Astrocyte of the hippocampus (primary cell): ENCODE measurements at regions not wholly inside any gene's neighbourhood (a gene's known extent, or its start where the extent isn't known, plus 50 kb on each side); places are given as distances from the start of the nearest gene placed in this dataset.
"Not testable (repeated sequence)": the region's sequence is repeated elsewhere in the genome, so short reads cannot be mapped to it uniquely, and the experiment has no call there.

ENCODE experiments used
- DNase-seq: peaks from one replicate; pipeline ENCODE4 v3.0.0; 2011; ENCODE audit warnings: low read depth, low spot score

- DNase-seq = peak; percentile 16
Measured at GRCh38 chr6:134577998-134578397, 260.1 kb upstream of the SGK1 start.

GRCh38 chr6:134575221-134575620 is 257.3 kb upstream of the SGK1 start:
- no peak for DNase-seq

GRCh38 chr6:134574491-134574890 is 256.6 kb upstream of the SGK1 start:
- DNase-seq = no peak

- not testable (repeated sequence) for DNase-seq
Measured at GRCh38 chr6:134569996-134570395, 252.1 kb upstream of the SGK1 start.

GRCh38 chr6:134564705-134565104 is 246.8 kb upstream of the SGK1 start:
- DNase-seq = no peak

GRCh38 chr6:134560019-134560418 is 242.1 kb upstream of the SGK1 start:
- DNase-seq = no peak

GRCh38 chr6:134557509-134557908 is 239.6 kb upstream of the SGK1 start:
- no peak for DNase-seq

GRCh38 chr6:134555672-134556071 is 237.8 kb upstream of the SGK1 start:
- no peak for DNase-seq

- DNase-seq = no peak
Measured at GRCh38 chr6:134553936-134554335, 236.0 kb upstream of the SGK1 start.

GRCh38 chr6:134551245-134551960 is 233.5 kb upstream of the SGK1 start:
- DNase-seq = peak; percentile 55

- peak; percentile 52 for DNase-seq
Measured at GRCh38 chr6:134550604-134551003, 232.7 kb upstream of the SGK1 start.

- no peak for DNase-seq
Measured at GRCh38 chr6:134549854-134550253, 231.9 kb upstream of the SGK1 start.

GRCh38 chr6:134546962-134547645 is 229.2 kb upstream of the SGK1 start:
- DNase-seq = no peak

- DNase-seq = no peak
Measured at GRCh38 chr6:134544737-134545136, 226.8 kb upstream of the SGK1 start.

GRCh38 chr6:134543128-134543527 is 225.2 kb upstream of the SGK1 start:
- no peak for DNase-seq

GRCh38 chr6:134541001-134541400 is 223.1 kb upstream of the SGK1 start:
- no peak for DNase-seq

- peak; percentile 24 for DNase-seq
Measured at GRCh38 chr6:134539865-134540323, 222.0 kb upstream of the SGK1 start.

- not testable (repeated sequence) for DNase-seq
Measured at GRCh38 chr6:134537765-134538164, 219.9 kb upstream of the SGK1 start.

GRCh38 chr6:134537146-134537555 is 219.2 kb upstream of the SGK1 start:
- peak; percentile 90 for DNase-seq

- DNase-seq = no peak
Measured at GRCh38 chr6:134535831-134536230, 217.9 kb upstream of the SGK1 start.

GRCh38 chr6:134534708-134535149 is 216.8 kb upstream of the SGK1 start:
- peak; percentile 54 for DNase-seq

- no peak for DNase-seq
Measured at GRCh38 chr6:134533991-134534390, 216.1 kb upstream of the SGK1 start.
